Muscle layer of duodenum (tissue), 2 donors: ENCODE measurements at regions not wholly inside any gene's neighbourhood (a gene's known extent, or its start where the extent isn't known, plus 50 kb on each side); places are given as distances from the start of the nearest gene placed in this dataset.

Experiments used
- H3K27ac ChIP-seq: one replicate; pipeline ENCODE4 v1.7.0; 2013; ENCODE audit warnings: mild to moderate bottlenecking, low read length
- H3K27me3 ChIP-seq: one replicate; pipeline ENCODE4 v1.7.0; 2013; ENCODE audit warnings: low read depth, mild to moderate bottlenecking, control low read depth, low read length
- H3K36me3 ChIP-seq, 2 donors: one replicate each; pipeline ENCODE4 v1.7.0; 2013; ENCODE audit warnings: low read length in 2 of 2, control low read depth in 1 of 2, mild to moderate bottlenecking in 1 of 2; ENCODE audit not compliant: insufficient read depth in 2 of 2, control insufficient read depth in 1 of 2
- H3K4me1 ChIP-seq, 2 donors: one replicate each; pipeline ENCODE4 v1.7.0; 2013; ENCODE audit warnings: low read length in 2 of 2, mild to moderate bottlenecking in 2 of 2, control low read depth in 1 of 2, moderate library complexity in 1 of 2; ENCODE audit not compliant: insufficient read depth in 2 of 2, control insufficient read depth in 1 of 2
- H3K4me3 ChIP-seq, 2 donors: one replicate each; pipeline ENCODE4 v1.7.0; 2013; ENCODE audit warnings: low read length in 2 of 2, low read depth in 1 of 2, mild to moderate bottlenecking in 1 of 2
- H3K9me3 ChIP-seq, 2 donors: one replicate each; pipeline ENCODE4 v1.7.0; 2013; ENCODE audit warnings: low read length in 2 of 2, control low read depth in 1 of 2, mild to moderate bottlenecking in 1 of 2; ENCODE audit not compliant: control insufficient read depth in 1 of 2
- donor health status: healthy.

DNA sequence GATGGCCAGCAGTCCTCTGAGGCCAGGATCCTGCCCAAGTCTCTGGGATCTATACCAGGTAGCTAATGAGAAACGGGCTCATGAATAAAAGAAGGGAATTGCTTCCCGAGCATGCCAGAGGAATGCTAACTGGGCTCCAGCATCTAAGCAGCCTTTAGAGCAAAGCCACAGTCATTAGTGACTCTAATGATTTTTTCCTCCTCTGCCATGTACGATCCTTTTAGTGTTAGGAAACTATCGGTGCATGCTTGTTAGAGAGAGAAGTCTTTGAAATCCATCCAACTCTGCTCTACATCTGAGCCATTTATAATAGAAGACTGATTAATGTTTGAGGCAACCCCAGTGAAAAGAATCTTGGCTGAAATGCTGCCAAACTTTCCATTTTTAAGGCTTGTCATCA lies 124.9 kb upstream of the TCERG1L start:
- H3K4me1 ChIP-seq = peaks cover 0 to 3% of the 10 kb centered on the region in 2 donors
- H3K27me3 ChIP-seq = no peaks in the 10 kb centered on the region
- no peak overlapping the region for H3K4me3 ChIP-seq
- no peak overlapping the region for H3K27ac ChIP-seq
- no peaks in the 10 kb centered on the region for H3K9me3 ChIP-seq
- no peaks in the 10 kb centered on the region for H3K36me3 ChIP-seq

DNA sequence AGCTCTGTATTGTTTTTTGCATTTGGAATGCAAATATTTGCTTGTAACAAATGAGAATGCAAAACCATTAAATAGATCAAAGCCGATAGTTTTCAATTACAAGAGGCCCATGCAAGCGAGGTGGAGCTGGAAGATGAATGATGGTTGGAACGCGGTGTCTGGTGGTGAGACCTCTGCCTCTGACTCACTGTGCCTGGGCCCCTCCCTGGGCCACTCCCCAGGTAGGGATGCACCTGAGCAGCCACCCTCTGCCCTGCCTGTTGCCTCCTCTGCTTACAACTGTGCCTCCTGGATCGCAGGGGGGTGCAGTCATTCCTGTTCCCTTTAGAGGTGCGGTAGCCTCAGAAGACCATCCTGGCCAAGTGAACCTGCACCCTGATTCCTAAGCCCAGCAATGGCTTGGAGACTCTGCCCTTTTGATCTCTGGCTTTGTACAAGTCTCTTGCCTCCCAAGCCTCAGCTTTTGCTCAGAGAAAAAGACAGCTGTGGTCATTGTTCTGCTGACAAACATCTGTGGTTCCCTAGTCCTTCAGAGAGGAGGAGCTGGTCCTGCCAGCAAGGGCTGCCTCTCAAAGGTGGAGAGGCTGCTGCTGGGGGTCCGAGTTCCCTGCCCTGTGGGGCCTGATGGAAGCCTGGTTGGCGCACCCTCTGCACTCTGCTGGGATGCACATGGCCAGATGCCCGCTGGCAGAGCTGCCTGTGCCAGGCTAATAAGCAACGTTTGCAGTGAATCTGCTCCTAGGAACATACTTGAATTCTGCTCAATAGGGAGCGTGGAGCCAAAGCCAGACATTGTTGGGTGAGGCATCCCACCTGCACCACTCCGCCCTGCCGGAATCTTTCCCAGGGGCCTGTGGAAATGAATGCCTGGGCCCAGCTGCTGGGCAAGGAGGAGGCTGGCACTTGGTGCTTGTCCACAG lies 126.3 kb upstream of the TCERG1L start:
- Histone ChIP-seq H3K27me3 (no peaks in the 10 kb centered on the region), H3K27ac (no peak overlapping the region), H3K36me3 (no peaks in the 10 kb centered on the region), H3K9me3 (no peaks in the 10 kb centered on the region), H3K4me1 (peaks cover 0 to 3% of the 10 kb centered on the region in 2 donors), H3K4me3 (no peak overlapping the region)

DNA sequence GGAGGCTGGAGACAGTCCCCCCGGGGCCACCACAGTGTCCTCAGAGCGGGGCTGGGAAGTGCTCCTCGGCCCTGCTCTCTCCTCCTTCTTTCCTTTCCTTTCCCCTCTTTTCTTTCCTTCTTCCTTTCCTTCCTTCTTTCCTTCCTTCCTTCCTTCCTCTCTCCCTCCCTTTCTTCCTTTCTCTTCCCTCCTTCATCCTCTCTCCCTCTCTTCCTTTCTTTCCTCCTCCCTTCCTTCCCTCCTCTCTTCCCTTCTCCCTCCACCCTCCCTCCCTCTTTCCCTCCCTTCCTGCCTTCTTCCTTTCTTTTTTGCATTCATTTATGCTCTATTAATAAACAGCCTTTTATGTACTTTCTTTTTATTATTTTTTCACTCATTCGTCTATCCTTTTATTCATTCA lies 127.1 kb upstream of the TCERG1L start:
- Histone ChIP-seq H3K27me3 (no peaks in the 10 kb centered on the region), H3K9me3 (no peaks in the 10 kb centered on the region), H3K36me3 (no peaks in the 10 kb centered on the region)

DNA sequence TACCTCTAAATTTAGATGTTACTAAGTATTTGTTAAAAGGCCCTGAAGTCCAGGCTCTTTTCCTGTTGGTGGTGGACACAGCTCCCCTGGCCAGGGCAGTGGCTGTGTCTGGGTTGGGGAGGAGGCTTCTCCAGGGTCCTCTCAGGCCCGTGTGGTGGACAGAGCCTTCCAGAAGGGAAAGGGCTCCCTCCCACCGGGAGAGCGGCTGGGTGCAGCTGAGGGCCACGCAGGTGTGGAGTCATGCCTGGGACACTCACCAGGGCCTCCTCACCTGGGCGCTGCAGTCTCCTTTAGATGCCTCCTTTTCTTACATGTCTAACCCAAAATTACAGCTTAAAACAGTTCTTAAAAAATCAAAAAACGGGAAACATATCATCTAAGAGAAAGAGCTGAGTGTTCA lies 128.2 kb upstream of the TCERG1L start:
- Histone ChIP-seq H3K27ac (no peak overlapping the region), H3K27me3 (peaks cover 4% of the 10 kb centered on the region), H3K4me1 (peaks cover 0 to 3% of the 10 kb centered on the region in 2 donors), H3K36me3 (no peaks in the 10 kb centered on the region), H3K4me3 (no peak overlapping the region), H3K9me3 (no peaks in the 10 kb centered on the region)

More for the DNA sequence above, 127.1 kb upstream of the TCERG1L start:
- H3K27ac ChIP-seq = no peak overlapping the region
- H3K4me1 ChIP-seq = peaks cover 0 to 3% of the 10 kb centered on the region in 2 donors
- no peak overlapping the region for H3K4me3 ChIP-seq

- peaks cover 4% of the 10 kb centered on the region for H3K27me3 ChIP-seq
Observed at GRCh38 chr10:131440405-131441360, 129.2 kb upstream of the TCERG1L start.

GRCh38 chr10:131442271-131442670 lies 130.8 kb upstream of the TCERG1L start:
- no peak overlapping the region for H3K27ac ChIP-seq
- H3K36me3 ChIP-seq = no peaks in the 10 kb centered on the region
- H3K9me3 ChIP-seq = no peaks in the 10 kb centered on the region
- H3K4me1 ChIP-seq = no peaks in the 10 kb centered on the region
- H3K4me3 ChIP-seq = no peak overlapping the region
- peaks cover 4% of the 10 kb centered on the region for H3K27me3 ChIP-seq

More at GRCh38 chr10:131440405-131441360, 129.2 kb upstream of the TCERG1L start:
- Histone ChIP-seq H3K36me3 (no peaks in the 10 kb centered on the region), H3K4me3 (no peak overlapping the region), H3K27ac (no peak overlapping the region), H3K4me1 (peaks cover 0 to 3% of the 10 kb centered on the region in 2 donors), H3K9me3 (no peaks in the 10 kb centered on the region)

DNA sequence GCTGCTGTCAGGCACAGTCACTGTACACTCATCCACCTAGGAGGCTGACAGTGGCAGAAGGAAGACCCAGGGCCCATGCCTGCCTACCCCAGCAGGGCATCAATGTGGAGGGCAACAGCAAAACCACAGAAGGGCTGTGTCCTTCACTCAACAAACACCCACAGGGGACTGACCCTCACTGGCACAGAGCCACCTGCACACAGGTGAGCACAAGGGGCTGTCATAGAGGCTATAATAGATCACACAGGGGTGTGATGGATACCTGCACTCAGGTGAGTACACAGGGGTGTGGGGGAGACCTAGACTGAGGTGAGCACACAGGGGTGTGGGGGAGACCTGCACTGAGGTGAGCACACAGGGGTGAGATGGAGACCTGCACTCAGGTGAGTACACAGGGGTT lies 132.8 kb upstream of the TCERG1L start:
- no peaks in the 10 kb centered on the region for H3K36me3 ChIP-seq
- no peaks in the 10 kb centered on the region for H3K4me1 ChIP-seq
- peaks cover 4% of the 10 kb centered on the region for H3K27me3 ChIP-seq
- H3K9me3 ChIP-seq = no peaks in the 10 kb centered on the region
- no peak overlapping the region for H3K27ac ChIP-seq
- H3K4me3 ChIP-seq = no peak overlapping the region

DNA sequence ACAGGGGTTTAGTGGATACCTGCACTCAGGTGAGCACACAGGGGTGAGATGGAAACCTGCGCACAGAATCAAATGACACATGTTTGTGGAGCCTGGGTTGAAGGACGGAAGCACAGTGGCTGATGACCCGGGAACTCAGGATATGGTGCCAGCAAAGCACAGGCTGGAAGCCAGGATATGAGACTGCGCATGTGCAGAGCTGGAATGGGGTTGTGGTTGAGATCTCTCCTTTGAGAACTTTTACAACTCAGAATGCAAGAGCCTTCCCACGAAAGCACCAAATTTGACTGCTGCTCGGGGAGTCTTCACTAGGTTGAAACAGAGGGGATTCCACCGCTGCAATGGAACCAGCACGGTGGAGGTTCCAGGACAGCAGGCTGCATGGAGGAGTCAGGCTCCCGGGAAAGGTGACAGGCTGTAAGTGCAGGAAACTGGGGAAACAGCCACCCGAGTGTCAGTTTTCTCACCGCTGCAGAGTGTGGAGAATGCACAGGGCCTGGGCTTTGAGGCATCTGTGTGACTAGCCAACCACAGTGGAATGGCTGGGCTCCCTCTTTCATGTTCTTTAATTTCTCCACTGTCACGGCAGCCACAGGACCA lies 133.4 kb upstream of the TCERG1L start:
- no peaks in the 10 kb centered on the region for H3K36me3 ChIP-seq

DNA sequence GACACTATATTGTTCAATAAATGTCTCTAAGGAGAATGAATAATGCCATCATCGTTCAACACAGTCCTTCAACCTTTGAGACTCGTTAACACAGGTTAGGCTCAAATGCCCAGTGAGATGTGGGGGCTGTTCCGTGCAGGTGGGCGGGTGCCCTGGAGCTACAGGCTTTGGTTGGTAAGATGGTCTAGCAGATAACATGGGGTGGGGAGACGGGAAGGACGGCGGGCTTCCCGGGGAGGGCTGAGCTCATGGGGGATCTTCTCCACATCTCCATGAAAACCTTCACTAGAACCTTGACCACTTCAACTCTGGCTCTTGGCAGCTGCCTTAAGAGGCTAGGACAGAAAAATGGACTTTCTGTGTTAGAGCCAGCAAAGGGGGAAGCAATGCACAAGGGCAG lies 134.1 kb upstream of the TCERG1L start:
- H3K9me3 ChIP-seq = no peaks in the 10 kb centered on the region
- no peaks in the 10 kb centered on the region for H3K4me1 ChIP-seq
- no peak overlapping the region for H3K4me3 ChIP-seq
- H3K27me3 ChIP-seq = peaks cover 4% of the 10 kb centered on the region
- no peak overlapping the region for H3K27ac ChIP-seq
- no peaks in the 10 kb centered on the region for H3K36me3 ChIP-seq

More for the DNA sequence above, 133.4 kb upstream of the TCERG1L start:
- no peak overlapping the region for H3K4me3 ChIP-seq
- H3K27me3 ChIP-seq = peaks cover 4% of the 10 kb centered on the region
- no peaks in the 10 kb centered on the region for H3K4me1 ChIP-seq
- H3K9me3 ChIP-seq = no peaks in the 10 kb centered on the region
- no peak overlapping the region for H3K27ac ChIP-seq

GRCh38 chr10:131446171-131446570 lies 134.7 kb upstream of the TCERG1L start:
- H3K9me3 ChIP-seq = no peaks in the 10 kb centered on the region
- peaks cover 4% of the 10 kb centered on the region for H3K27me3 ChIP-seq
- H3K36me3 ChIP-seq = no peaks in the 10 kb centered on the region
- H3K27ac ChIP-seq = no peak overlapping the region
- no peaks in the 10 kb centered on the region for H3K4me1 ChIP-seq
- no peak overlapping the region for H3K4me3 ChIP-seq

DNA sequence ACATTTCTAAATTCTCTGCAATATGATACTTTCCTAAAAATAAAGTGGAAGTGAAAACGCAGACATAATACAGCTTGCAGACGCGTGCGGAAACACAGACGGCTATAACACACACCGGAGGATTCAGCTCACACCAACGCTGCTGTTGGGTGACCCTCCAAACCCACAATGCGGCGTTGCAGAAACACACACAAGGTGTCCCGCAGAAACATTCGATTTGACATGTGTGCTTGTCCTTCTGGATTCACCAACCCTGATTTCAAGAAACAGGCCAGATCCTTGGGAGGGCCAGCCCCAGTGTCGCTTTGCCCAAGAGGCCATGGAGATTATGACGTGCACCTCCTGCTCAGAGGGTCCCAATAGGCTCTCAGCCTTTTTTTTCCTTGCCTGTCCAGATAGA lies 136.7 kb upstream of the TCERG1L start:
- Histone ChIP-seq H3K27ac (no peak overlapping the region), H3K36me3 (no peaks in the 10 kb centered on the region), H3K4me3 (no peak overlapping the region), H3K27me3 (peaks cover 5% of the 10 kb centered on the region), H3K9me3 (no peaks in the 10 kb centered on the region), H3K4me1 (no peaks in the 10 kb centered on the region)
